Nephron progenitor cell (in vitro differentiated cells): ENCODE measurements at regions not wholly inside any gene's neighbourhood (a gene's known extent, or its start where the extent isn't known, plus 50 kb on each side); places are given as distances from the start of the nearest gene placed in this dataset.

ENCODE experiments used
- DNase-seq: peaks from one replicate; pipeline ENCODE4 v3.0.0; 2021
- H3K27ac Mint-ChIP-seq: 2 replicates; pipeline ENCODE4 v1.8.0; 2021; ENCODE audit warnings: mild to moderate bottlenecking, moderate library complexity, mixed read lengths
- H3K27me3 Mint-ChIP-seq: 2 replicates; pipeline ENCODE4 v1.8.0; 2021; ENCODE audit warnings: mild to moderate bottlenecking, low read depth, mixed read lengths; ENCODE audit not compliant: poor library complexity
- H3K36me3 Mint-ChIP-seq: 2 replicates; pipeline ENCODE4 v1.8.0; 2021; ENCODE audit warnings: low read depth, mixed read lengths
- H3K4me1 Mint-ChIP-seq: 2 replicates; pipeline ENCODE4 v1.8.0; 2021; ENCODE audit warnings: mixed read lengths
- H3K4me3 Mint-ChIP-seq: 2 replicates; pipeline ENCODE4 v1.8.0; 2021; ENCODE audit warnings: mild to moderate bottlenecking, moderate library complexity, mixed read lengths
- H3K9me3 Mint-ChIP-seq: 2 replicates; pipeline ENCODE4 v1.8.0; 2021; ENCODE audit warnings: mild to moderate bottlenecking, moderate library complexity, mixed read lengths
- TF ChIP-seq, protein P1 (sequence below): fragments of 200-600 bp; sonication (generic); IDR thresholded peaks from 2 replicates; pipeline ENCODE4 v1.5.0; 2021; ENCODE audit warnings: antibody characterized with exemption

DNA sequence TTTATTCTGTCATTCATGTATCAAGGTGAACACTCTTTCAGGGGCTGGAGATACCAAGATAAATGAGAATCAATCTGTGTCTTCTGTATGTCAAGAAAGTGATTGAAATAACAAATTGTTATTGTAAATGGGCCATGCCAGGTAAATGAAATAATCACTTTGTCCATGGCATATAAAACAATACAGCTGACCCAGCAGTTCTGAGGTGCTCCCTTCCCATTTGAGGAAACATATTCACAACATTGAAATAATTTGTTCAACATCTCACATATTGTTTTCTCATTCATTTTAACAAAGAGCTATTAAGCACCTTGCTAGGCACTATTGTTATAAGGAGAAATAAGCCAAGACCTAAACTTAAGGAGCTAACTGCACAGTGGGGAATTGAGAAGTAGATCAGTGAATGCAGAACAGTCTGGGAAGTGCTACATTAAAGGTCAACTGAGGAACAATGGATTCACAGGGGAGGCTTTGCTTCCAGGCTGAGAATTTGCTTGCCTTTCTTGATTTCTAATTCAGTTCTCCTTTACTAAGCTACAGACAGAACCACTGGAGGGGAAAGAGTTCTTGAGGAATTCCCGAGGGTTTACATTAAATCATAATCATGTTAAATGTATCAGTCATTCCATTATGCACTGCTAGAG is 806.3 kb upstream of the ARPP21 start:
- TF ChIP-seq, protein P1, sequence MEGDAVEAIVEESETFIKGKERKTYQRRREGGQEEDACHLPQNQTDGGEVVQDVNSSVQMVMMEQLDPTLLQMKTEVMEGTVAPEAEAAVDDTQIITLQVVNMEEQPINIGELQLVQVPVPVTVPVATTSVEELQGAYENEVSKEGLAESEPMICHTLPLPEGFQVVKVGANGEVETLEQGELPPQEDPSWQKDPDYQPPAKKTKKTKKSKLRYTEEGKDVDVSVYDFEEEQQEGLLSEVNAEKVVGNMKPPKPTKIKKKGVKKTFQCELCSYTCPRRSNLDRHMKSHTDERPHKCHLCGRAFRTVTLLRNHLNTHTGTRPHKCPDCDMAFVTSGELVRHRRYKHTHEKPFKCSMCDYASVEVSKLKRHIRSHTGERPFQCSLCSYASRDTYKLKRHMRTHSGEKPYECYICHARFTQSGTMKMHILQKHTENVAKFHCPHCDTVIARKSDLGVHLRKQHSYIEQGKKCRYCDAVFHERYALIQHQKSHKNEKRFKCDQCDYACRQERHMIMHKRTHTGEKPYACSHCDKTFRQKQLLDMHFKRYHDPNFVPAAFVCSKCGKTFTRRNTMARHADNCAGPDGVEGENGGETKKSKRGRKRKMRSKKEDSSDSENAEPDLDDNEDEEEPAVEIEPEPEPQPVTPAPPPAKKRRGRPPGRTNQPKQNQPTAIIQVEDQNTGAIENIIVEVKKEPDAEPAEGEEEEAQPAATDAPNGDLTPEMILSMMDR, result no peak
- Mint-ChIP-seq H3K9me3 (no peaks in the 10 kb centered on the region), H3K27ac (no peak overlapping the region), H3K36me3 (no peaks in the 10 kb centered on the region), H3K4me3 (no peak overlapping the region), H3K27me3 (no peaks in the 10 kb centered on the region), H3K4me1 (no peaks in the 10 kb centered on the region)
- no peak for DNase-seq

DNA sequence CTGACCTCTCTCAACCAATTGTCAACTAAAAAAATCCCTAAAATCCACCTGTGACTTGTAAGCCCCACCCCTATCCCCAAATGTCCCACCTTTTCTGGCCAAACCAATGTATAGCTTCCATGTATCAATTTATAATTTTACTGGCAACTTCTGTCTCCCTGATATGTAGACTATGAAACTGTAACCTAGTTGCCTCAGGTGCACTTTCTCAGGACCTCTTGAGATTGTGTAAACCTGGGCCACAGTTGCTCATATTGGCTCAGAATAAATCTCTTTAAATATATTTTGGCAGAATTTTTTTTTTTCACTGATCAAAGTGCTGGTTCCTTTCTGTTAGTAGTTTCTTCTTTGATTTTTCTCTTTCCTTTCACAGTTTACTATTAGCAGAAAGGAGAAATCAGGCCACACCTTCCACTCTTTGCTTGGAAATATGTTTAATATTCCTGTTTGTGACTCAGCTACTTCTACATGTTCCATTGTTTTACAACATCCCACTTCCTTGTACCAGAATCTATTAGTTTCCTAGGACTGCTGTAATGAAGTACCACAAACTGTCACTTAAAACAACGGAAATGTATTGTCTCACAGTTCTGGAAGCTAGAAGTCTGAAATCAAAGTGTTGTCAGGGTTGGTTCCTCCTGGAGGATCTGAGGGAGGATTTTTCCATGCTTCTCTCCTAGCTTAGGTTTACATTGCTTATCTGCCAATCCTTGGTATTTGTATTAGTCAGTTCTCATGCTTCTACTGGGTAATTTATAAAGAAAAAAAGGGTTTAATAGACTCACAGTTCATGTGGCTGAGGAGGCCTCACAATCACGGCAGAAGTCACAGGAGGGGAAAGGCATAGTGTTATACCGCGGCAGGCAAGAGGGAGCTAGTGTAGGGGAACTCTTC is 801.2 kb upstream of the ARPP21 start:
- Mint-ChIP-seq H3K4me1 (peaks cover 2% of the 10 kb centered on the region), H3K27me3 (peaks cover 5% of the 10 kb centered on the region), H3K9me3 (no peaks in the 10 kb centered on the region), H3K4me3 (no peak overlapping the region), H3K27ac (peak overlapping the region; percentile 25), H3K36me3 (no peaks in the 10 kb centered on the region)
- no peak for DNase-seq
- TF ChIP-seq, protein P1, result no peak

DNA sequence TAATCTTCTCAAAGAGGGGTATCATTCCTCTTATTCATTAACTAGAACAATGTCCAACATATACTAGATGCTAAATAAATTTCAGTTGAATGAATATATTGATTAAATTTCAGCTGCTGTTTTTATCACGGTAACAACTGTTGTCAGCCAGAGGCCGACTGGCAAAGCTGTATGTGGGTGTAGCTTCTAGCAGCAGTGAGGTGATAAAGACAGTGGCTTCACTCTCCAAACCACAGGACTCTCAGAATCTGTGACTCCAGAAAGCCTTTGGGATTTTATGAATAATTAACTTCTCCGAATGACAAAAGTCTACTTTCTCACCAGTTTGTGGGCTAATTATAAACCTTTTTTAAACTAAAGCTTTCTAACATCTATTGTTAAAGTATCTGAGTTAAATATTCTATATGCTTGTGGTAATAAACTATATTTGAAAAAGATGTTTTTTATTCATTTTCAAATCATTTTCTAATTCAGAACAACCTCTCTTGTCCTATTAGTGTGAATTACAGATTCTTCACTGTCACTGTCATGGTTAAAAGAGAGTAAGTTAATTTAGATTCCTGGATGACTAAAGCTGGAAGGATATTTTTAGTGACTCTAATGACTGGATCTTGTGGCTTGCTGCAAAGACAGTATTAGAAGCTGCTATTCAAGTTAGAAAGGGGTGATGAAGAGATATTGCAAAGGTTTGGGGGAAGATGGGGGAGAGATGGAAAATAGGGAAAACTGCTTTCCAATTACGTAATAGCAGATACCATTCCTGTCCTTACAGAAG is 796.4 kb upstream of the ARPP21 start:
- H3K4me3 Mint-ChIP-seq, result no peak overlapping the region
- no peak for DNase-seq
- TF ChIP-seq, protein P1, result no peak
- peaks cover 23% of the 10 kb centered on the region for H3K4me1 Mint-ChIP-seq
- H3K9me3 Mint-ChIP-seq, result no peaks in the 10 kb centered on the region
- H3K27me3 Mint-ChIP-seq, result peaks cover 7% of the 10 kb centered on the region
- no peaks in the 10 kb centered on the region for H3K36me3 Mint-ChIP-seq
- no peak overlapping the region for H3K27ac Mint-ChIP-seq

DNA sequence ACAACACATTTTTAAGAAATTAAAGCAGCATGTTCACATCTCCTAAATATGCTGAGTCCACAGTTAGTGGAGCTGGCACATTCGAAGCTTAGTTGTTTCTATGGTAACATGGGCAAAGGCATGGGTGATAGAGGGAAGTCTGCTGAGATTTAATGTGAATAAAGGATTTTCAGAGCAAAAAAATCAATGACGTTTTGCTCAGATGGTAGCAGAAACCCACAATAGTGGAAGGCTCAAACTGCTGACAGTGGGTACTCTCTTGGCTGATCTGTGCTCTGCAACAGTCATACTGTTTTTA is 795.1 kb upstream of the ARPP21 start:
- DNase-seq, result no peak
- Mint-ChIP-seq H3K36me3 (no peaks in the 10 kb centered on the region), H3K9me3 (no peaks in the 10 kb centered on the region), H3K4me1 (peaks cover 32% of the 10 kb centered on the region), H3K27ac (no peak overlapping the region), H3K27me3 (peaks cover 7% of the 10 kb centered on the region), H3K4me3 (no peak overlapping the region)
- TF ChIP-seq, protein P1, result no peak

DNA sequence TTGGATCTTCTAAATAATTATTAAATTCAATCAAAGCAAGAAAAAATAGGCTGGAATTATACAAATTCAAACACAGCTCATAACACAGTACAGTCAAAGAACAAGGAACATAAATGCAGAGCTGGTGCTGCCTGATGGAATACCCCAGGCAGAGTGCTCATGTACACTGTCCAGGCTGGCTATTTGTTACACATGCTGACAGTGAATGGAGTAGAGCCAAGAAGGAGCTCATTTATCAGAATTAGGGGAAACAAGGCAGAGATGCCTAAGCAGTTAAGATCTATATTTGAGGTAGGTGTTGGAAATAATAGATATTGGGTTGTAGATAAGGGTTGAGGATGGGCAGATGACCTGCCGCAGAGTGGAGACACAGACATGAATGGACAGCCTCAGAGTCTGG is 788.2 kb upstream of the ARPP21 start:
- Mint-ChIP-seq H3K9me3 (no peaks in the 10 kb centered on the region), H3K4me3 (no peak overlapping the region), H3K27ac (no peak overlapping the region), H3K27me3 (peaks cover 7% of the 10 kb centered on the region), H3K36me3 (no peaks in the 10 kb centered on the region), H3K4me1 (peaks cover 40% of the 10 kb centered on the region)
- DNase-seq, result no peak
- TF ChIP-seq, protein P1, result no peak
